Endodermal cell (in vitro differentiated cells): ENCODE measurements at regions not wholly inside any gene's neighbourhood (a gene's known extent, or its start where the extent isn't known, plus 50 kb on each side); places are given as distances from the start of the nearest gene placed in this dataset.
"Not testable (repeated sequence)": the region's sequence is repeated elsewhere in the genome, so short reads cannot be mapped to it uniquely, and the experiment has no call there.

Experiments
- DNase-seq: peaks from one replicate; pipeline ENCODE4 v3.0.0-alpha.2; 2017
- H3K27ac ChIP-seq: 2 replicates; pipeline ENCODE4 v1.5.1; 2013; ENCODE audit warnings: mild to moderate bottlenecking, low read depth, low read length, moderate library complexity
- H3K27me3 ChIP-seq: 2 replicates; pipeline ENCODE4 v1.6.1; 2013; ENCODE audit warnings: mild to moderate bottlenecking, low read length, moderate library complexity; ENCODE audit not compliant: insufficient read depth, control insufficient read depth, poor library complexity, severe bottlenecking
- H3K36me3 ChIP-seq: 2 replicates; pipeline ENCODE4 v1.7.0; 2013; ENCODE audit warnings: mild to moderate bottlenecking, low read length, moderate library complexity; ENCODE audit not compliant: control insufficient read depth, insufficient read depth
- H3K4me1 ChIP-seq: one replicate; pipeline ENCODE4 v1.7.0; 2013; ENCODE audit warnings: low read length; ENCODE audit not compliant: control insufficient read depth, insufficient read depth
- H3K4me3 ChIP-seq: 2 replicates; pipeline ENCODE4 v1.5.1; 2013; ENCODE audit warnings: mild to moderate bottlenecking, low read length, moderate library complexity
- H3K9ac ChIP-seq: 2 replicates; pipeline ENCODE4 v1.6.1; 2013; ENCODE audit warnings: mild to moderate bottlenecking, low read length, moderate library complexity; ENCODE audit not compliant: poor library complexity, severe bottlenecking; ENCODE audit errors: extremely low read depth
- H3K9me3 ChIP-seq: 2 replicates; pipeline ENCODE4 v1.6.1; 2013; ENCODE audit warnings: mild to moderate bottlenecking, low read length, moderate library complexity; ENCODE audit not compliant: control insufficient read depth
- H3K27ac Mint-ChIP-seq: 2 replicates; pipeline ENCODE4 v1.8.0; 2020; ENCODE audit warnings: mixed read lengths
- H3K27me3 Mint-ChIP-seq: 2 replicates; pipeline ENCODE4 v1.8.0; 2021; ENCODE audit warnings: mild to moderate bottlenecking, mixed read lengths; ENCODE audit not compliant: insufficient read depth
- H3K36me3 Mint-ChIP-seq: 2 replicates; pipeline ENCODE4 v1.8.0; 2020; ENCODE audit warnings: low read depth, mixed read lengths
- H3K4me1 Mint-ChIP-seq: 2 replicates; pipeline ENCODE4 v1.8.0; 2020; ENCODE audit warnings: mixed read lengths
- H3K4me3 Mint-ChIP-seq: 2 replicates; pipeline ENCODE4 v1.8.0; 2020; ENCODE audit warnings: mild to moderate bottlenecking, moderate library complexity, mixed read lengths
- H3K9me3 Mint-ChIP-seq: 2 replicates; pipeline ENCODE4 v1.8.0; 2020; ENCODE audit warnings: mild to moderate bottlenecking, mixed read lengths
- WGBS, 2 experiments: methylation state at CpG; one replicate each; pipeline versions ENCODE4 v1.1.5 to v1.1.7; 2013; ENCODE audit warnings: missing lambda C conversion rate in 2 of 2, mixed read lengths in 1 of 2; ENCODE audit not compliant: insufficient coverage in 1 of 2, insufficient read length in 1 of 2; 5-methylcytosine and 5-hydroxymethylcytosine counted together
- TF ChIP-seq, protein P1 (sequence below): fragments of 200-600 bp; sonication (generic); conservative IDR thresholded peaks from 2 replicates; pipeline ENCODE4 v1.5.0; 2021; ENCODE audit warnings: antibody characterized with exemption, mild to moderate bottlenecking

DNA sequence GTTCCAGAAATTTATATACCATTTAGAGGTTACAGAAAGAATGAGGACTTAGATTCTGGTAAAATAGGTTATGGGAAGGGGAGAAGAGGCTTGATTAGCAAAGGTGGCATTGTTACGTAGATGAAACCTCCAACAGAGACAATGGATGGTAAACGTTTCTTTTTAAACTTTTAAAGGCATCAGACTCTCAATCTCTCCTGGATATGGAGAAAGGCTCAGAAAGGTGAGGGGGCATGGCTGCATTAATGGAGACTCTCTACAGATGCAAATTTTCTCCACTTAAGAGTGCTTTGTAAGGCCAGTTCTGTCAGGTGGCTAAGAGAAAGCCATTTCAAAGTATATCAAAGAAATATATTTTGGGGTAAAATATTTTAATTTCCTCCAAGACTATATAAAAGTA, 240.9 kb upstream of the PTER start:
- WGBS, 2 experiments, result 20 to 60% methylated on average over 1 to 2 of the region's 2 CpGs
- Histone ChIP-seq H3K9me3 (peaks cover 55% of the 10 kb centered on the region), H3K36me3 (no peaks in the 10 kb centered on the region), H3K27ac (no peak overlapping the region), H3K9ac (no peak overlapping the region), H3K4me3 (no peak overlapping the region), H3K4me1 (no peaks in the 10 kb centered on the region), H3K27me3 (no peaks in the 10 kb centered on the region)
- peak; percentile 53 for DNase-seq
- H3K4me3 Mint-ChIP-seq, result no peak overlapping the region
- no peaks in the 10 kb centered on the region for H3K27me3 Mint-ChIP-seq
- peaks cover 42% of the 10 kb centered on the region for H3K9me3 Mint-ChIP-seq
- peaks cover 4% of the 10 kb centered on the region for H3K4me1 Mint-ChIP-seq
- TF ChIP-seq, protein P1, sequence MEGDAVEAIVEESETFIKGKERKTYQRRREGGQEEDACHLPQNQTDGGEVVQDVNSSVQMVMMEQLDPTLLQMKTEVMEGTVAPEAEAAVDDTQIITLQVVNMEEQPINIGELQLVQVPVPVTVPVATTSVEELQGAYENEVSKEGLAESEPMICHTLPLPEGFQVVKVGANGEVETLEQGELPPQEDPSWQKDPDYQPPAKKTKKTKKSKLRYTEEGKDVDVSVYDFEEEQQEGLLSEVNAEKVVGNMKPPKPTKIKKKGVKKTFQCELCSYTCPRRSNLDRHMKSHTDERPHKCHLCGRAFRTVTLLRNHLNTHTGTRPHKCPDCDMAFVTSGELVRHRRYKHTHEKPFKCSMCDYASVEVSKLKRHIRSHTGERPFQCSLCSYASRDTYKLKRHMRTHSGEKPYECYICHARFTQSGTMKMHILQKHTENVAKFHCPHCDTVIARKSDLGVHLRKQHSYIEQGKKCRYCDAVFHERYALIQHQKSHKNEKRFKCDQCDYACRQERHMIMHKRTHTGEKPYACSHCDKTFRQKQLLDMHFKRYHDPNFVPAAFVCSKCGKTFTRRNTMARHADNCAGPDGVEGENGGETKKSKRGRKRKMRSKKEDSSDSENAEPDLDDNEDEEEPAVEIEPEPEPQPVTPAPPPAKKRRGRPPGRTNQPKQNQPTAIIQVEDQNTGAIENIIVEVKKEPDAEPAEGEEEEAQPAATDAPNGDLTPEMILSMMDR, result no peak
- peaks cover 5% of the 10 kb centered on the region for H3K36me3 Mint-ChIP-seq
- no peak overlapping the region for H3K27ac Mint-ChIP-seq

DNA sequence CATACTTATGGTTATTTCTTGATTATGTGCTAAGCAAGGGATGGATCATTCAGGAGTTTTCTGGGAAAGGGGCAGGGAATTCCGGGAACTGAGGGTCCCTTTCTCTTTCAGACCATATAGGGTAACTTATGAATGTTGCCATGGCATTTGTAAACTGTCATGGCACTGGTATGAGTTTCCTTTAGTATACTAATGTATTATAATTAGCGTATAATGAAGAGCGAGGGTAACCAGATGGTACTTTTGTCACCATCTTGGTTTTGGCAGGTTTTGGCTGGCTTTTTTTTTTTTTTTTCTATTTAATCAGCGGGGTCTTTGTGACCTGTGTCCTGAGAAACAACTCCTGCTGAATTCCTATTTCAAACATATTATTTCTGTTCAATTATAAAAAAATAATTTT, 237.6 kb upstream of the PTER start:
- Histone ChIP-seq H3K9ac (no peak overlapping the region), H3K27me3 (no peaks in the 10 kb centered on the region), H3K36me3 (no peaks in the 10 kb centered on the region), H3K4me3 (no peak overlapping the region), H3K27ac (no peak overlapping the region), H3K4me1 (no peaks in the 10 kb centered on the region), H3K9me3 (peaks cover 31% of the 10 kb centered on the region)
- Mint-ChIP-seq H3K4me3 (no peak overlapping the region), H3K9me3 (peaks cover 20% of the 10 kb centered on the region), H3K27me3 (no peaks in the 10 kb centered on the region), H3K27ac (no peak overlapping the region), H3K4me1 (peaks cover 4% of the 10 kb centered on the region), H3K36me3 (peaks cover under 1% of the 10 kb centered on the region)
- DNase-seq, result no peak
- 87 to 100% methylated on average over 2 to 4 of the region's 4 CpGs for WGBS, 2 experiments
- TF ChIP-seq, protein P1, result no peak

GRCh38 chr10:16223618-16224017, 213.2 kb upstream of the PTER start:
- DNase-seq, H3K4me1 Mint-ChIP-seq, H3K9ac ChIP-seq, H3K4me3 ChIP-seq, H3K27me3 Mint-ChIP-seq, H3K4me3 Mint-ChIP-seq, H3K36me3 ChIP-seq, H3K4me1 ChIP-seq, H3K27ac Mint-ChIP-seq, H3K27ac ChIP-seq, H3K27me3 ChIP-seq, H3K36me3 Mint-ChIP-seq: not testable (repeated sequence)
- whole genome bisulfite sequencing, 2 experiments, result no CpG with 5 or more reads among the region's 1 CpG
- H3K9me3 ChIP-seq, result peaks cover 36% of the 10 kb centered on the region
- H3K9me3 Mint-ChIP-seq, result peaks cover 56% of the 10 kb centered on the region

DNA sequence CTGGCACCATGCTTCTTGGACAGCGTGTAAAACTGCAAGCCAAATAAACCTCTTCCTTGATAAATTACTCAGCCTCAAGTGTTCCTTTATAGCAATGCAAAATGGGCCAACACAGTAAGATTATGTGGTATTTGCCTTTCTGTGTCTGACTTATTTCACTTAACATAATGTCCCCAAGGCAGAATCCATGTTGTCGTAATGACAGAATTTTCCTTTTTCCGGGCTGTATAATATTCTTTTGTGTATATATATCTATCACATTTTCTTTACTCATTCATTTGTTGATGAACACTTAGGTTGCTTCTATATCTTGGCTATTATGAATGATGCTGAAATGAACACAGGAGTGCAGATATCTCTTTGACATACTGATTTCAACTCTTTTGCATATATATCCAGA, 209.1 kb upstream of the PTER start:
- H3K27ac ChIP-seq, result no peak overlapping the region
- H3K27me3 ChIP-seq, result no peaks in the 10 kb centered on the region
- H3K36me3 ChIP-seq, result no peaks in the 10 kb centered on the region
- Mint-ChIP-seq H3K4me3 (no peak overlapping the region), H3K4me1 (no peaks in the 10 kb centered on the region), H3K27me3 (no peaks in the 10 kb centered on the region), H3K36me3 (no peaks in the 10 kb centered on the region), H3K27ac (no peak overlapping the region), H3K9me3 (peaks cover 27% of the 10 kb centered on the region)
- no peak for DNase-seq
- no peaks in the 10 kb centered on the region for H3K4me1 ChIP-seq
- 80 to 92% methylated on average over 1 to 2 of the region's 3 CpGs for WGBS, 2 experiments
- no peak overlapping the region for H3K9ac ChIP-seq
- H3K4me3 ChIP-seq, result no peak overlapping the region
- peaks cover 21% of the 10 kb centered on the region for H3K9me3 ChIP-seq
- TF ChIP-seq, protein P1, result no peak
